GM19240 (cell line): ENCODE measurements at regions not wholly inside any gene's neighbourhood (a gene's known extent, or its start where the extent isn't known, plus 50 kb on each side); places are given as distances from the start of the nearest gene placed in this dataset.

Experiments
- DNase-seq: peaks from one replicate; pipeline ENCODE4 v3.0.0; 2011; ENCODE audit warnings: low spot score; ENCODE audit not compliant: insufficient read length

GRCh38 chr1:5298376-5298775, 644.0 kb downstream of the AJAP1 start:
- no peak for DNase-seq

DNA sequence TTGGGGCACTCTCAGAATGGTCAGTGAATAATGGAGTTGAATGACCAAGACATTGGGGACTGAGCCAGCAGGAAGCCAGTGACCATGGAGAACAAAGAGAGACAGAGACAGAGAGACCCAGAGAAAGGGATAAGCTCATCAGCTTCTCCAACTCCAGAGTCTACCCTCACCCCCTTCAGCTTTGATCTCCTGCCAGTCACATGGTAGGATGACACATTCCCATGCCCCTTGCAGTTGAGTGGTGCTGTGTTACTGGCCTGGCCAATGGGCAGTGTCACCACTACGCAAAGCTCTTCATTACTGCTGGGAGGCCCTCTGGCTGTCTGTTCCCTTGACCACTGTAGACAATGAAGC, 643.5 kb downstream of the AJAP1 start:
- DNase-seq = no peak

- DNase-seq = no peak
These were observed 642.9 kb downstream of the AJAP1 start for GRCh38 chr1:5297180-5297885.

DNA sequence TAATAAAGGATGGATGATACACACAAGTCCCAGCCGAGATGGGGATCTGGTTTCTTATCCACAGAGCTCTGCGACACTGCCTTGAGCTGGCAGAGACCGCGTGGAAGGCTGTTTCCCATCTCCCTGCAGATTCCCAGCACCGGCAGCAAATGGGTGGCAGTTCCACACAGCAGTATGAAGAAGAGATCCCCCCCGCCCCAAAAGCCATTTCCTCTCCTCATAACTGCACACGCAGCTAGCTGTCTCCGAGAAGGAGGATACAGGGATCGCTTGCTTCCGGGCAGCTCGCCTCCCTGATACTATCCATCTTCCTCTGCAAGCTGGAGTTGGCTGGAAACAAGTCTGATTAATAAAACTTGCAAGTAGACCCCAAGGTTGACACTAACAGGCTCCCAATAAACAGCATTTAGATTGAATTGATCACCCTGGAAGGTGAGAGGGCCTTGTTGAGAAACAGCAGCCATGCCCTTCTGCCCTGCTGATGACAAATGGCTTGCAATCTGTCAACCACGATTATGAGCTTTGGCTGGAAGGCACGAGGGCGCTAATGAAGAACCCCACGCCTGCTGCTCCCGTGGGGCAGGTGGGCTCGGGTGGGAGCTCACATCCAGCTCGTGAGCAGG, 642.3 kb downstream of the AJAP1 start:
- no peak for DNase-seq

GRCh38 chr1:5296095-5296494, 641.7 kb downstream of the AJAP1 start:
- no peak for DNase-seq

- no peak for DNase-seq
These were observed 637.5 kb downstream of the AJAP1 start for GRCh38 chr1:5291889-5292288.

GRCh38 chr1:5287178-5288150, 633.1 kb downstream of the AJAP1 start:
- no peak for DNase-seq

DNA sequence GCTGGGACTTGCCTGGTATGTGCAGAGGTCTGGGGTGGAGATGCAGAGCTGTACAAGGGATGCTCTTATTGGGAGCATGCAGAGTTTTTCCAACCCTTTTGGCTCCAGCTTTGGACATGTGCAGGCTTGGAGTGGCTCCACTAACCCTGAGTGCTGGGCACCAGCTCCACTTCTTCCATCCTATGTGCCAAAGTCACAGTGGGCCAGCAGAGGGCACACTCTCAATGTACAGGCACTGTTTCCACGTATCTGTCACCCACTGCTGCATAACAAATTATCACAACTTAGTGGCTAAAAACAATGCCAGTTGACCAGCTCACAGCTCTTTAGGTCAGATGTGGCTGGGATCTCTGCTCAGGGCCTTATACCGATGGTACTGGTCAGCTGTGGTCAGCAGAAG, 631.8 kb downstream of the AJAP1 start:
- no peak for DNase-seq

GRCh38 chr1:5274527-5274926, 620.1 kb downstream of the AJAP1 start:
- no peak for DNase-seq

GRCh38 chr1:5273280-5274003, 619.0 kb downstream of the AJAP1 start:
- no peak for DNase-seq

GRCh38 chr1:5272325-5272724, 617.9 kb downstream of the AJAP1 start:
- no peak for DNase-seq

GRCh38 chr1:5271264-5271663, 616.9 kb downstream of the AJAP1 start:
- DNase-seq = no peak

GRCh38 chr1:5269901-5270300, 615.5 kb downstream of the AJAP1 start:
- no peak for DNase-seq

GRCh38 chr1:5267603-5268235, 613.3 kb downstream of the AJAP1 start:
- no peak for DNase-seq

- DNase-seq = no peak
These were observed 611.1 kb downstream of the AJAP1 start for GRCh38 chr1:5265438-5266075.

- no peak for DNase-seq
These were observed 610.1 kb downstream of the AJAP1 start for GRCh38 chr1:5264476-5264875.

DNA sequence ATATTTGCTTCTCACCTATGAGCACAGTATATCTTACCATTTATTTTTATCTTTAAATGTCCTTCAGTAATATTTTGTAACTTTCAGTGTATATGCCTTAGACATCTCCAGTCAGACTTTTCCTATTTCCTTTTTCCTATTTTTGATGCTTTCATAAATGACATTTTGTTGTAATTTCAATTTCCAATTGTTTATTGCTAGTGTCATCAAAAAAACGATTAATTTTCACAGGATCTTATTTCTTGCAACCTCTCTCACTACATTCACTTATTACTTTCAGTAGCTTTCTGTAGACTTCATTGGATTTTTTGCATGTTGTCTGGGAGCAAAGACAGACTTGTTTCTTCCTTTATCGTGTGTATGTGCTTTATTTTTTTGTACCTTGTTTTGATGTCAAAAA, 602.4 kb downstream of the AJAP1 start:
- DNase-seq = no peak

GRCh38 chr1:5254975-5255374, 600.6 kb downstream of the AJAP1 start:
- DNase-seq = no peak

- no peak for DNase-seq
These were observed 599.8 kb downstream of the AJAP1 start for GRCh38 chr1:5254131-5254725.

- DNase-seq = no peak
These were observed 598.6 kb downstream of the AJAP1 start for GRCh38 chr1:5253036-5253435.
